Endothelial cell of umbilical vein (primary cell): ENCODE measurements at regions not wholly inside any gene's neighbourhood (a gene's known extent, or its start where the extent isn't known, plus 50 kb on each side); places are given as distances from the start of the nearest gene placed in this dataset.

ENCODE experiments used
- EZH2 ChIP-seq: IDR thresholded peaks from 2 replicates; pipeline ENCODE4 v1.6.1; 2012; ENCODE audit warnings: borderline replicate concordance, low read depth, mild to moderate bottlenecking, moderate library complexity, low read length, inconsistent platforms; ENCODE audit not compliant: severe bottlenecking
- FOS ChIP-seq: IDR thresholded peaks from 2 replicates; pipeline ENCODE4 v1.6.1; 2011; ENCODE audit warnings: mild to moderate bottlenecking, low read length, moderate library complexity, borderline replicate concordance; ENCODE audit not compliant: insufficient read depth
- POLR2A ChIP-seq: IDR thresholded peaks from 2 replicates; pipeline ENCODE4 v1.6.1; 2012; ENCODE audit warnings: low read depth, mild to moderate bottlenecking, control low read depth, low read length
- POLR2AphosphoS5 ChIP-seq: IDR thresholded peaks from 2 replicates; pipeline ENCODE4 v1.6.1; 2012; ENCODE audit warnings: low read depth, mild to moderate bottlenecking, control low read depth, low read length, moderate library complexity; ENCODE audit not compliant: insufficient read depth
- TF ChIP-seq, protein P1 (sequence below), 2 donors: IDR thresholded peaks; 1 replicate in 1 of 2; 2 replicates in 1 of 2; pipeline ENCODE4 v1.5.1; 2011; ENCODE audit warnings: low read length in 2 of 2, mild to moderate bottlenecking in 2 of 2, moderate library complexity in 2 of 2, control low read depth in 1 of 2, inconsistent platforms in 1 of 2, low read depth in 1 of 2; ENCODE audit not compliant: insufficient read depth in 1 of 2; ENCODE audit errors: extremely low read depth in 1 of 2

DNA sequence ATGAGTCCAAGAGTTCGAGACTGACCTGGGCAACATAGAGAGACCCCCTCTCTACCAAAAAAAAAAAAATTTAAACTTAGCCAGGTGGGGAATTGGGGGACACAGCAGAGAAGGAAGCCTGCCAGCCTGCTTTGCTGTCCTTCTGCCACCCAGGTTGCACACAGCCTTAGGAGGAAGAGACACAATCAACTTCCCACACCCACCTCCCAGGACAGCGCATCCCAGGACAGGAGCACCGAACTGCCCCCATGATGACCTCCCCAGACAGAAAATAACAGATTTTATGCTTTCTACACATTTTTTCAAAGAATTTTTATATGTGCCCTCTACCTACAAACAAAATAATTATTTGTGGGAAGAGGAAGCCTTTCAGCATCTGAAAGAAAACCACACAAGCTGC is 126.0 kb upstream of the ZNF507 start:
- no peak for TF ChIP-seq EZH2
- TF ChIP-seq, protein P1, sequence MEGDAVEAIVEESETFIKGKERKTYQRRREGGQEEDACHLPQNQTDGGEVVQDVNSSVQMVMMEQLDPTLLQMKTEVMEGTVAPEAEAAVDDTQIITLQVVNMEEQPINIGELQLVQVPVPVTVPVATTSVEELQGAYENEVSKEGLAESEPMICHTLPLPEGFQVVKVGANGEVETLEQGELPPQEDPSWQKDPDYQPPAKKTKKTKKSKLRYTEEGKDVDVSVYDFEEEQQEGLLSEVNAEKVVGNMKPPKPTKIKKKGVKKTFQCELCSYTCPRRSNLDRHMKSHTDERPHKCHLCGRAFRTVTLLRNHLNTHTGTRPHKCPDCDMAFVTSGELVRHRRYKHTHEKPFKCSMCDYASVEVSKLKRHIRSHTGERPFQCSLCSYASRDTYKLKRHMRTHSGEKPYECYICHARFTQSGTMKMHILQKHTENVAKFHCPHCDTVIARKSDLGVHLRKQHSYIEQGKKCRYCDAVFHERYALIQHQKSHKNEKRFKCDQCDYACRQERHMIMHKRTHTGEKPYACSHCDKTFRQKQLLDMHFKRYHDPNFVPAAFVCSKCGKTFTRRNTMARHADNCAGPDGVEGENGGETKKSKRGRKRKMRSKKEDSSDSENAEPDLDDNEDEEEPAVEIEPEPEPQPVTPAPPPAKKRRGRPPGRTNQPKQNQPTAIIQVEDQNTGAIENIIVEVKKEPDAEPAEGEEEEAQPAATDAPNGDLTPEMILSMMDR (IDR thresholded peaks at IDR 0.05; ENCODE audit: extremely low read depth in 1 of 2, insufficient read depth in 1 of 2, low read depth in 1 of 2, low read length in 2 of 2) = no peak
- TF ChIP-seq POLR2A = no peak
- TF ChIP-seq POLR2AphosphoS5 = no peak
- no peak for TF ChIP-seq FOS
